Panc1 (cell line): ENCODE measurements at regions not wholly inside any gene's neighbourhood (a gene's known extent, or its start where the extent isn't known, plus 50 kb on each side); places are given as distances from the start of the nearest gene placed in this dataset.

Experiments
- ATAC-seq: fragments of 200-7000 bp; cut with Tn5 transposase; 2 replicates; pipeline ENCODE4 v1.9.1; 2020; ENCODE audit warnings: mild to moderate bottlenecking, moderate library complexity
- BruUV-seq: library from RNA; stranded (reverse); fragments of 400-500 nt; replicated peaks from 2 replicates; lab custom pipeline; 2021; lab: Mats Ljungman, UMichigan
- CTCF ChIA-PET: fragments of 300-600 bp; sonication (Branson Sonifier 250); formaldehyde crosslinking; loops from one replicate; lab custom pipeline; 2022; ENCODE audit warnings: antibody characterized with exemption; lab: Charles Lee
- POLR2A ChIA-PET: fragments of 300-600 bp; sonication (Branson Sonifier 250); formaldehyde crosslinking; loops from one replicate; lab custom pipeline; 2022; ENCODE audit warnings: antibody characterized with exemption; lab: Charles Lee
- DNase-seq: peaks from one replicate; pipeline ENCODE4 v3.0.0-alpha.2; 2010; ENCODE audit warnings: low read depth, low spot score
- H3K27ac ChIP-seq: 2 replicates; pipeline ENCODE4 v1.5.1; 2011; ENCODE audit warnings: mild to moderate bottlenecking, low read length, inconsistent platforms
- H3K27me3 ChIP-seq: fragments of 200-500 bp; sonication (Bioruptor generic); 2 replicates; pipeline ENCODE4 v1.6.0; 2014; ENCODE audit warnings: low read length, inconsistent platforms; ENCODE audit not compliant: control insufficient read depth, insufficient read depth
- H3K36me3 ChIP-seq: fragments of 200-500 bp; sonication (Bioruptor generic); 2 replicates; pipeline ENCODE4 v1.5.1; 2014; ENCODE audit warnings: inconsistent platforms, mild to moderate bottlenecking, low read length, moderate library complexity; ENCODE audit not compliant: control insufficient read depth, insufficient read depth
- H3K4me1 ChIP-seq: 2 replicates; pipeline ENCODE4 v1.5.1; 2011; ENCODE audit warnings: inconsistent platforms, mild to moderate bottlenecking, low read length, moderate library complexity; ENCODE audit not compliant: control insufficient read depth, insufficient read depth
- H3K4me3 ChIP-seq, 2 experiments: 2 replicates each; pipeline ENCODE4 v1.5.1; 2011 to 2012; ENCODE audit warnings: low read depth in 2 of 2, low read length in 2 of 2, mild to moderate bottlenecking in 2 of 2, inconsistent platforms in 1 of 2, moderate library complexity in 1 of 2
- H3K9me3 ChIP-seq: fragments of 200-500 bp; sonication (Bioruptor generic); 2 replicates; pipeline ENCODE4 v1.5.1; 2014; ENCODE audit warnings: low read depth, mild to moderate bottlenecking, inconsistent platforms, low read length, moderate library complexity; ENCODE audit not compliant: control insufficient read depth, insufficient read depth
- CTCF ChIP-seq: fragments of 450-650 bp; IDR thresholded peaks from 2 replicates; pipeline ENCODE4 v1.5.1; 2017; ENCODE audit warnings: mild to moderate bottlenecking
- POLR2AphosphoS5 ChIP-seq: IDR thresholded peaks from 2 replicates; pipeline ENCODE4 v1.6.1; 2012; ENCODE audit warnings: mild to moderate bottlenecking, low read depth, low read length, moderate library complexity
- REST ChIP-seq, 2 experiments: IDR thresholded peaks; 2 replicates each; pipeline ENCODE4 v1.6.1; 2011 to 2012; ENCODE audit warnings: low read depth in 2 of 2, control low read depth in 1 of 2, low read length in 1 of 2, mild to moderate bottlenecking in 1 of 2, moderate library complexity in 1 of 2; ENCODE audit not compliant: insufficient read depth in 1 of 2
- SIN3A ChIP-seq: IDR thresholded peaks from 2 replicates; pipeline ENCODE4 v1.6.1; 2012; ENCODE audit warnings: low read depth, mild to moderate bottlenecking, low read length, moderate library complexity, borderline replicate concordance; ENCODE audit not compliant: insufficient read depth
- TCF7L2 ChIP-seq: IDR thresholded peaks from 2 replicates; pipeline ENCODE4 v1.6.1; 2011; ENCODE audit warnings: mild to moderate bottlenecking, low read depth, low read length, inconsistent platforms
- in situ Hi-C: cut with HindIII; loops from 2 replicates; pipeline ENCODE4 v1.10.0; 2016; ENCODE audit warnings: low sequenced_read_pairs, low pct_unique_long_range_greater_than_20kb
- intact Hi-C: fragments of 100-400 bp; cut with micrococcal nuclease; formaldehyde crosslinking; loops from one replicate; pipeline ENCODE4 v1.10.0; 2022; ENCODE audit not compliant: unreplicated experiment

GRCh38 chr12:86601550-86602308, 345.5 kb upstream of the MGAT4C start:
- Histone ChIP-seq H3K9me3 (no peaks in the 10 kb centered on the region), H3K36me3 (no peaks in the 10 kb centered on the region), H3K27me3 (no peaks in the 10 kb centered on the region), H3K4me1 (no peaks in the 10 kb centered on the region), H3K27ac (no peak overlapping the region), H3K4me3 (no peak overlapping the region)
- intact Hi-C loops, result no loop called here
- BruUV-seq, result no TSS peak
- no peak for TF ChIP-seq REST (IDR thresholded peaks at IDR 0.05; ENCODE audit: insufficient read depth in 1 of 2, low read depth in 2 of 2, low read length in 1 of 2)
- TF ChIP-seq POLR2AphosphoS5, result no peak
- TF ChIP-seq CTCF, result no peak
- TF ChIP-seq TCF7L2, result no peak
- TF ChIP-seq SIN3A, result no peak
- POLR2A ChIA-PET, result no interaction called here
- ATAC-seq (no peak), DNase-seq (no peak)
- CTCF ChIA-PET, result no interaction called here
- in situ Hi-C loops, result no loop called here

- Histone ChIP-seq H3K9me3 (no peaks in the 10 kb centered on the region), H3K36me3 (no peaks in the 10 kb centered on the region), H3K4me1 (no peaks in the 10 kb centered on the region), H3K27ac (no peak overlapping the region), H3K27me3 (no peaks in the 10 kb centered on the region), H3K4me3 (no peak overlapping the region)
- intact Hi-C loops, result no loop called here
- no TSS peak for BruUV-seq
- DNase-seq, result no peak
- no peak for TF ChIP-seq CTCF
- no peak for TF ChIP-seq SIN3A
- TF ChIP-seq TCF7L2, result no peak
- TF ChIP-seq REST (IDR thresholded peaks at IDR 0.05; ENCODE audit: insufficient read depth in 1 of 2, low read depth in 2 of 2, low read length in 1 of 2), result no peak
- no peak for TF ChIP-seq POLR2AphosphoS5
- no peak for ATAC-seq
- ChIA-PET POLR2A (no interaction called here), CTCF (no interaction called here)
- in situ Hi-C loops, result no loop called here
These were observed 344.6 kb upstream of the MGAT4C start for GRCh38 chr12:86600664-86601231.
